ENCODE measurements at regions not wholly inside any gene's neighbourhood (a gene's known extent, or its start where the extent isn't known, plus 50 kb on each side); places are given as distances from the start of the nearest gene placed in this dataset.

- TF ChIP-seq POLR2A (IDR thresholded peaks at IDR 0.05) (no peak), CTCF (IDR thresholded peaks at IDR 0.05) (no peak)
- Histone ChIP-seq H3K27ac (no peak overlapping the region), H3K36me3 (no peaks in the 10 kb centered on the region), H3K27me3 (no peaks in the 10 kb centered on the region), H3K9me3 (no peaks in the 10 kb centered on the region), H3K4me1 (no peaks in the 10 kb centered on the region), H3K4me3 (no peak overlapping the region)
- intact Hi-C loops (cut with DNase I), result no loop called here
- no peak for DNase-seq
Measured at GRCh38 chr1:81605023-81605422, 195.7 kb upstream of the ADGRL2 start.

- intact Hi-C loops (cut with DNase I), result no loop called here
- Histone ChIP-seq H3K27me3 (no peaks in the 10 kb centered on the region), H3K36me3 (no peaks in the 10 kb centered on the region), H3K4me3 (no peak overlapping the region), H3K4me1 (no peaks in the 10 kb centered on the region), H3K27ac (no peak overlapping the region), H3K9me3 (no peaks in the 10 kb centered on the region)
- DNase-seq, result no peak
- TF ChIP-seq POLR2A (IDR thresholded peaks at IDR 0.05) (no peak), CTCF (IDR thresholded peaks at IDR 0.05) (no peak)
- WGBS, 2 donors, result 78 to 79% methylated on average over 3 of the region's 3 CpGs
Measured at GRCh38 chr1:81600878-81601622, 199.7 kb upstream of the ADGRL2 start.

GRCh38 chr1:81600363-81600762 is 200.4 kb upstream of the ADGRL2 start:
- Histone ChIP-seq H3K9me3 (no peaks in the 10 kb centered on the region), H3K27ac (no peak overlapping the region), H3K36me3 (no peaks in the 10 kb centered on the region), H3K27me3 (no peaks in the 10 kb centered on the region), H3K4me3 (no peak overlapping the region), H3K4me1 (no peaks in the 10 kb centered on the region)
- intact Hi-C loops (cut with DNase I), result no loop called here
- no peak for DNase-seq
- WGBS, 2 donors, result 82 to 86% methylated on average over 1 of the region's 1 CpG
- TF ChIP-seq POLR2A (IDR thresholded peaks at IDR 0.05) (no peak), CTCF (IDR thresholded peaks at IDR 0.05) (no peak)

- WGBS, 2 donors, result 65 to 75% methylated on average over 4 of the region's 4 CpGs
- DNase-seq, result no peak
- H3K9me3 ChIP-seq, result no peaks in the 10 kb centered on the region
- intact Hi-C loops (cut with DNase I), result no loop called here
- no peak for TF ChIP-seq POLR2A (IDR thresholded peaks at IDR 0.05)
- no peak for TF ChIP-seq CTCF (IDR thresholded peaks at IDR 0.05)
- H3K27ac ChIP-seq, result no peak overlapping the region
- no peaks in the 10 kb centered on the region for H3K36me3 ChIP-seq
- H3K4me3 ChIP-seq, result no peak overlapping the region
- H3K27me3 ChIP-seq, result no peaks in the 10 kb centered on the region
- no peaks in the 10 kb centered on the region for H3K4me1 ChIP-seq
Measured at GRCh38 chr1:81598623-81599022, 202.1 kb upstream of the ADGRL2 start.

- WGBS, 2 donors, result 65 to 68% methylated on average over 3 of the region's 3 CpGs
- intact Hi-C loops (cut with DNase I), result no loop called here
- H3K27me3 ChIP-seq, result no peaks in the 10 kb centered on the region
- no peaks in the 10 kb centered on the region for H3K9me3 ChIP-seq
- DNase-seq, result no peak
- no peak overlapping the region for H3K4me3 ChIP-seq
- TF ChIP-seq CTCF (IDR thresholded peaks at IDR 0.05), result no peak
- TF ChIP-seq POLR2A (IDR thresholded peaks at IDR 0.05), result no peak
- H3K27ac ChIP-seq, result no peak overlapping the region
- H3K4me1 ChIP-seq, result no peaks in the 10 kb centered on the region
- H3K36me3 ChIP-seq, result no peaks in the 10 kb centered on the region
Measured at GRCh38 chr1:81597720-81598426, 202.9 kb upstream of the ADGRL2 start.
